ENCODE measurements at regions not wholly inside any gene's neighbourhood (a gene's known extent, or its start where the extent isn't known, plus 50 kb on each side); places are given as distances from the start of the nearest gene placed in this dataset.
"Not testable (repeated sequence)": the region's sequence is repeated elsewhere in the genome, so short reads cannot be mapped to it uniquely, and the experiment has no call there.

GRCh38 chr1:229176457-229176856 is 94.5 kb upstream of the RAB4A start:
- 81% methylated on average over 6 of the region's 6 CpGs for WGBS (ENCODE audit: insufficient coverage)
- not testable (repeated sequence) for H3K4me3 Mint-ChIP-seq

GRCh38 chr1:229180161-229180560 is 90.8 kb upstream of the RAB4A start:
- Mint-ChIP-seq H3K4me1 (no peaks in the 10 kb centered on the region), H3K36me3 (no peaks in the 10 kb centered on the region), H3K9me3 (no peaks in the 10 kb centered on the region), H3K4me3 (no peak overlapping the region), H3K27ac (no peak overlapping the region), H3K27me3 (ENCODE audit: low read depth in 2 of 2) (peaks cover 0 to 5% of the 10 kb centered on the region in 2 donors)
- ATAC-seq = no peak
- no peak overlapping the region for H3K27ac ChIP-seq (ENCODE audit: low read length)
- H3K4me1 ChIP-seq (ENCODE audit: control insufficient read depth, insufficient read depth, low read length) = no peaks in the 10 kb centered on the region
- no peaks in the 10 kb centered on the region for H3K27me3 ChIP-seq (ENCODE audit: control insufficient read depth, insufficient read depth, low read length)
- intact Hi-C loops (cut with micrococcal nuclease) = no loop called here
- 93% methylated on average over 8 of the region's 8 CpGs for WGBS (ENCODE audit: insufficient coverage)
- no peaks in the 10 kb centered on the region for H3K36me3 ChIP-seq (ENCODE audit: control insufficient read depth, insufficient read depth, low read length)
- no peak for TF ChIP-seq CTCF (IDR thresholded peaks at IDR 0.05)
- no peaks in the 10 kb centered on the region for H3K9me3 ChIP-seq (ENCODE audit: control insufficient read depth, insufficient read depth, low read length)
- H3K4me3 ChIP-seq (ENCODE audit: low read length) = no peak overlapping the region
- DNase-seq = no peak

More at GRCh38 chr1:229176457-229176856, 94.5 kb upstream of the RAB4A start:
- H3K27ac ChIP-seq (ENCODE audit: low read length); H3K27ac Mint-ChIP-seq; H3K9me3 Mint-ChIP-seq; ATAC-seq; H3K9me3 ChIP-seq (ENCODE audit: control insufficient read depth, insufficient read depth, low read length); intact Hi-C loops (cut with micrococcal nuclease); H3K27me3 ChIP-seq (ENCODE audit: control insufficient read depth, insufficient read depth, low read length); H3K36me3 Mint-ChIP-seq; DNase-seq; H3K4me3 ChIP-seq (ENCODE audit: low read length); H3K36me3 ChIP-seq (ENCODE audit: control insufficient read depth, insufficient read depth, low read length); H3K4me1 ChIP-seq (ENCODE audit: control insufficient read depth, insufficient read depth, low read length); H3K4me1 Mint-ChIP-seq: not testable (repeated sequence)
- peaks cover 0 to 12% of the 10 kb centered on the region in 2 donors for H3K27me3 Mint-ChIP-seq (ENCODE audit: low read depth in 2 of 2)

- Histone ChIP-seq H3K9me3 (ENCODE audit: control insufficient read depth, insufficient read depth, low read length) (no peaks in the 10 kb centered on the region), H3K27me3 (ENCODE audit: control insufficient read depth, insufficient read depth, low read length) (no peaks in the 10 kb centered on the region), H3K36me3 (ENCODE audit: control insufficient read depth, insufficient read depth, low read length) (no peaks in the 10 kb centered on the region), H3K27ac (ENCODE audit: low read length) (no peak overlapping the region), H3K4me3 (ENCODE audit: low read length) (no peak overlapping the region), H3K4me1 (ENCODE audit: control insufficient read depth, insufficient read depth, low read length) (peaks cover 2% of the 10 kb centered on the region)
- H3K4me3 Mint-ChIP-seq = no peak overlapping the region
- no peak overlapping the region for H3K27ac Mint-ChIP-seq
- H3K36me3 Mint-ChIP-seq = no peaks in the 10 kb centered on the region
- ATAC-seq (no peak), DNase-seq (no peak)
- no peak for TF ChIP-seq CTCF (IDR thresholded peaks at IDR 0.05)
- peaks cover 0 to 1% of the 10 kb centered on the region in 2 donors for H3K4me1 Mint-ChIP-seq
- intact Hi-C loops (cut with micrococcal nuclease) = no loop called here
- no peaks in the 10 kb centered on the region for H3K27me3 Mint-ChIP-seq (ENCODE audit: low read depth in 2 of 2)
- 90% methylated on average over 2 of the region's 2 CpGs for WGBS (ENCODE audit: insufficient coverage)
- no peaks in the 10 kb centered on the region for H3K9me3 Mint-ChIP-seq
Observed at GRCh38 chr1:229181419-229181818, 89.5 kb upstream of the RAB4A start.

GRCh38 chr1:229183588-229183987 is 87.3 kb upstream of the RAB4A start:
- H3K27ac Mint-ChIP-seq = no peak overlapping the region
- H3K4me1 Mint-ChIP-seq = peaks cover 0 to 6% of the 10 kb centered on the region in 2 donors
- ATAC-seq (no peak), DNase-seq (no peak)
- H3K36me3 Mint-ChIP-seq = no peaks in the 10 kb centered on the region
- peaks cover 6% of the 10 kb centered on the region for H3K4me1 ChIP-seq (ENCODE audit: control insufficient read depth, insufficient read depth, low read length)
- no peaks in the 10 kb centered on the region for H3K27me3 Mint-ChIP-seq (ENCODE audit: low read depth in 2 of 2)
- no peak overlapping the region for H3K4me3 Mint-ChIP-seq
- 94% methylated on average over 4 of the region's 4 CpGs for WGBS (ENCODE audit: insufficient coverage)
- no peak for TF ChIP-seq CTCF (IDR thresholded peaks at IDR 0.05)
- no peak overlapping the region for H3K27ac ChIP-seq (ENCODE audit: low read length)
- intact Hi-C loops (cut with micrococcal nuclease) = no loop called here
- no peaks in the 10 kb centered on the region for H3K36me3 ChIP-seq (ENCODE audit: control insufficient read depth, insufficient read depth, low read length)
- no peaks in the 10 kb centered on the region for H3K9me3 Mint-ChIP-seq
- no peaks in the 10 kb centered on the region for H3K9me3 ChIP-seq (ENCODE audit: control insufficient read depth, insufficient read depth, low read length)
- H3K27me3 ChIP-seq (ENCODE audit: control insufficient read depth, insufficient read depth, low read length) = no peaks in the 10 kb centered on the region
- no peak overlapping the region for H3K4me3 ChIP-seq (ENCODE audit: low read length)
